CD4-positive, alpha-beta T cell treated with Interferon alpha-2 for 1 hour (primary cell): ENCODE measurements at regions not wholly inside any gene's neighbourhood (a gene's known extent, or its start where the extent isn't known, plus 50 kb on each side); places are given as distances from the start of the nearest gene placed in this dataset.

ENCODE experiments used
- DNase-seq, 2 donors: peaks; one replicate each; pipeline ENCODE4 v3.0.0-alpha.2; 2020 to 2022

GRCh38 chr7:91798425-91798824 is 82.1 kb downstream of the MTERF1 start:
- no peak for DNase-seq

GRCh38 chr7:91800389-91800788 is 80.1 kb downstream of the MTERF1 start:
- no peak for DNase-seq

GRCh38 chr7:91801331-91801983 is 79.0 kb downstream of the MTERF1 start:
- no peak for DNase-seq

GRCh38 chr7:91811236-91811635 is 69.3 kb downstream of the MTERF1 start:
- no peak for DNase-seq

- no peak for DNase-seq
These were observed 68.9 kb downstream of the MTERF1 start for GRCh38 chr7:91811641-91812040.

GRCh38 chr7:91812388-91812787 is 68.1 kb downstream of the MTERF1 start:
- no peak for DNase-seq

- no peak for DNase-seq
These were observed 66.3 kb downstream of the MTERF1 start for GRCh38 chr7:91814189-91814588.
